ENCODE measurements at regions not wholly inside any gene's neighbourhood (a gene's known extent, or its start where the extent isn't known, plus 50 kb on each side); places are given as distances from the start of the nearest gene placed in this dataset.
"Not testable (repeated sequence)": the region's sequence is repeated elsewhere in the genome, so short reads cannot be mapped to it uniquely, and the experiment has no call there.

GRCh38 chr7:53596230-53596629 is 560.8 kb downstream of the POM121L12 start:
- DNase-seq = no peak

GRCh38 chr7:53600296-53600695 is 564.9 kb downstream of the POM121L12 start:
- DNase-seq = no peak

- no peak for DNase-seq
Observed at GRCh38 chr7:53602817-53603418, 567.5 kb downstream of the POM121L12 start.

- no peak for DNase-seq
Observed at GRCh38 chr7:53603461-53603860, 568.0 kb downstream of the POM121L12 start.

- no peak for DNase-seq
Observed at GRCh38 chr7:53604201-53604600, 568.8 kb downstream of the POM121L12 start.

- no peak for DNase-seq
Observed at GRCh38 chr7:53607961-53608360, 572.5 kb downstream of the POM121L12 start.

- no peak for DNase-seq
Observed at GRCh38 chr7:53609185-53609584, 573.8 kb downstream of the POM121L12 start.

GRCh38 chr7:53611043-53611442 is 575.6 kb downstream of the POM121L12 start:
- no peak for DNase-seq

GRCh38 chr7:53624356-53624755 is 588.9 kb downstream of the POM121L12 start:
- DNase-seq = no peak

- DNase-seq = no peak
Observed at GRCh38 chr7:53628775-53629174, 593.3 kb downstream of the POM121L12 start.

- DNase-seq = not testable (repeated sequence)
Observed at GRCh38 chr7:53635251-53635650, 599.8 kb downstream of the POM121L12 start.

- DNase-seq = no peak
Observed at GRCh38 chr7:53638517-53638916, 603.1 kb downstream of the POM121L12 start.

- DNase-seq = no peak
Observed at GRCh38 chr7:53641091-53641490, 605.7 kb downstream of the POM121L12 start.

- no peak for DNase-seq
Observed at GRCh38 chr7:53642361-53642760, 606.9 kb downstream of the POM121L12 start.

GRCh38 chr7:53642866-53643265 is 607.4 kb downstream of the POM121L12 start:
- no peak for DNase-seq

- no peak for DNase-seq
Observed at GRCh38 chr7:53656881-53657280, 621.4 kb downstream of the POM121L12 start.

- no peak for DNase-seq
Observed at GRCh38 chr7:53657586-53657985, 622.2 kb downstream of the POM121L12 start.

GRCh38 chr7:53658951-53659350 is 623.5 kb downstream of the POM121L12 start:
- DNase-seq = no peak

- no peak for DNase-seq
Observed at GRCh38 chr7:53661645-53662217, 626.3 kb downstream of the POM121L12 start.

GRCh38 chr7:53672681-53673080 is 637.2 kb downstream of the POM121L12 start:
- no peak for DNase-seq

GRCh38 chr7:53675835-53676234 is 640.4 kb downstream of the POM121L12 start:
- DNase-seq = no peak

- no peak for DNase-seq
Observed at GRCh38 chr7:53684693-53685092, 649.3 kb downstream of the POM121L12 start.

GRCh38 chr7:53690411-53690810 is 655.0 kb downstream of the POM121L12 start:
- DNase-seq = no peak

GRCh38 chr7:53697913-53698312 is 662.5 kb downstream of the POM121L12 start:
- no peak for DNase-seq

GRCh38 chr7:53699215-53699837 is 663.9 kb downstream of the POM121L12 start:
- DNase-seq = no peak

Measured in activated CD4-positive, alpha-beta T cell treated with anti-CD3 and anti-CD28 coated beads, Interleukin-2, amount 50 U/mL, for 16 hours (primary cell).